WTC11 (cell line): ENCODE measurements at regions not wholly inside any gene's neighbourhood (a gene's known extent, or its start where the extent isn't known, plus 50 kb on each side); places are given as distances from the start of the nearest gene placed in this dataset.

Source experiments
- ATAC-seq: fragments of 200-7000 bp; cut with Tn5 transposase; 2 replicates; pipeline ENCODE4 v1.10.0; 2021; ENCODE audit warnings: mild to moderate bottlenecking, moderate library complexity
- CTCF ChIA-PET: fragments of 300-600 bp; sonication (Branson Sonifier 250); formaldehyde crosslinking; loops from one replicate; lab custom pipeline; 2021; ENCODE audit warnings: antibody characterized with exemption; lab: Charles Lee
- POLR2A ChIA-PET: fragments of 350-600 bp; sonication (Branson Sonifier 250); formaldehyde crosslinking; loops from one replicate; lab custom pipeline; 2021; ENCODE audit warnings: antibody characterized with exemption; lab: Charles Lee
- DNase-seq: peaks from one replicate; pipeline ENCODE4 v3.0.0; 2021; ENCODE audit warnings: low spot score
- H3K27ac Mint-ChIP-seq: 2 replicates; pipeline ENCODE4 v1.8.0; 2021; ENCODE audit warnings: mixed read lengths
- H3K27me3 Mint-ChIP-seq: 2 replicates; pipeline ENCODE4 v1.8.0; 2021; ENCODE audit warnings: low read depth, mild to moderate bottlenecking, moderate library complexity, mixed read lengths
- H3K36me3 Mint-ChIP-seq: 2 replicates; pipeline ENCODE4 v1.8.0; 2021; ENCODE audit warnings: mixed read lengths
- H3K4me1 Mint-ChIP-seq: 2 replicates; pipeline ENCODE4 v1.8.0; 2022; ENCODE audit warnings: mixed read lengths
- H3K4me3 Mint-ChIP-seq: 2 replicates; pipeline ENCODE4 v1.8.0; 2021; ENCODE audit warnings: mild to moderate bottlenecking, moderate library complexity, mixed read lengths
- H3K9me3 Mint-ChIP-seq: 2 replicates; pipeline ENCODE4 v1.8.0; 2021; ENCODE audit warnings: mixed read lengths
- CBFB ChIP-seq: sonication (generic); formaldehyde crosslinking; IDR thresholded peaks from 2 replicates; pipeline ENCODE4 v1.8.1; 2022; ENCODE audit warnings: mild to moderate bottlenecking, low read depth, missing genetic modification reagents
- ELF4 ChIP-seq: sonication (generic); formaldehyde crosslinking; IDR thresholded peaks from 2 replicates; pipeline ENCODE4 v1.8.1; 2022; ENCODE audit warnings: low read depth, mild to moderate bottlenecking, moderate library complexity, missing genetic modification reagents
- EMX1 ChIP-seq: fragments of 250-450 bp; sonication (Bioruptor Pico); IDR thresholded peaks from 2 replicates; pipeline ENCODE4 v1.8.0; 2021; ENCODE audit warnings: mild to moderate bottlenecking
- JAZF1 ChIP-seq: fragments of 250-450 bp; sonication (Bioruptor Pico); IDR thresholded peaks from 2 replicates; pipeline ENCODE4 v1.9.0; 2021; ENCODE audit warnings: moderate library complexity, mild to moderate bottlenecking, inconsistent platforms
- KAT7 ChIP-seq: sonication (generic); formaldehyde crosslinking; IDR thresholded peaks from 2 replicates; pipeline ENCODE4 v1.8.1; 2023; ENCODE audit warnings: missing genetic modification reagents, mild to moderate bottlenecking, borderline replicate concordance
- MYBL2 ChIP-seq: sonication (generic); formaldehyde crosslinking; IDR thresholded peaks from 2 replicates; pipeline ENCODE4 v1.8.1; 2023; ENCODE audit warnings: mild to moderate bottlenecking, moderate library complexity, missing genetic modification reagents
- NR2C2 ChIP-seq: sonication (generic); formaldehyde crosslinking; IDR thresholded peaks from 2 replicates; pipeline ENCODE4 v1.8.0; 2022; ENCODE audit warnings: mild to moderate bottlenecking, missing genetic modification reagents
- TEAD4 ChIP-seq: sonication (generic); formaldehyde crosslinking; IDR thresholded peaks from 2 replicates; pipeline ENCODE4 v1.8.0; 2022; ENCODE audit warnings: mild to moderate bottlenecking, missing genetic modification reagents
- ZNF263 ChIP-seq: sonication (generic); formaldehyde crosslinking; IDR thresholded peaks from 2 replicates; pipeline ENCODE4 v1.8.1; 2022; ENCODE audit warnings: low read depth, mild to moderate bottlenecking, moderate library complexity, missing genetic modification reagents
- ZNF396 ChIP-seq: fragments of 250-450 bp; sonication (Bioruptor Pico); IDR thresholded peaks from 2 replicates; pipeline ENCODE4 v1.8.0; 2021; ENCODE audit warnings: mild to moderate bottlenecking, moderate library complexity, borderline replicate concordance
- TF ChIP-seq, protein P1 (sequence below): sonication (generic); formaldehyde crosslinking; IDR thresholded peaks from 2 replicates; pipeline ENCODE4 v1.8.0; 2022; ENCODE audit warnings: mild to moderate bottlenecking, missing genetic modification reagents
- TF ChIP-seq, protein P2 (sequence below): sonication (generic); formaldehyde crosslinking; IDR thresholded peaks from 2 replicates; pipeline ENCODE4 v1.8.1; 2023; ENCODE audit warnings: mild to moderate bottlenecking, moderate library complexity, missing genetic modification reagents
- TF ChIP-seq, protein P3 (sequence below): fragments of 250-450 bp; sonication (Bioruptor Pico); IDR thresholded peaks from 2 replicates; pipeline ENCODE4 v2.1.2; 2022; ENCODE audit warnings: mild to moderate bottlenecking, moderate library complexity
- TF ChIP-seq, protein P4 (sequence below): sonication (generic); formaldehyde crosslinking; IDR thresholded peaks from 2 replicates; pipeline ENCODE4 v1.8.0; 2023; ENCODE audit warnings: missing genetic modification reagents
- TF ChIP-seq, protein P5 (sequence below): fragments of 250-450 bp; sonication (Bioruptor Pico); conservative IDR thresholded peaks from 2 replicates; pipeline ENCODE4 v1.9.0; 2021; ENCODE audit warnings: mild to moderate bottlenecking
- TF ChIP-seq, protein P6 (sequence below): sonication (generic); formaldehyde crosslinking; IDR thresholded peaks from 2 replicates; pipeline ENCODE4 v1.8.0; 2022; ENCODE audit warnings: mild to moderate bottlenecking, missing genetic modification reagents
- TF ChIP-seq, protein P7 (sequence below): sonication (generic); formaldehyde crosslinking; IDR thresholded peaks from 2 replicates; pipeline ENCODE4 v1.8.1; 2023; ENCODE audit warnings: mild to moderate bottlenecking, missing genetic modification reagents
- TF ChIP-seq, protein P8 (sequence below): sonication (generic); formaldehyde crosslinking; IDR thresholded peaks from 2 replicates; pipeline ENCODE4 v1.8.1; 2022; ENCODE audit warnings: mild to moderate bottlenecking, missing genetic modification reagents, moderate library complexity, borderline replicate concordance

DNA sequence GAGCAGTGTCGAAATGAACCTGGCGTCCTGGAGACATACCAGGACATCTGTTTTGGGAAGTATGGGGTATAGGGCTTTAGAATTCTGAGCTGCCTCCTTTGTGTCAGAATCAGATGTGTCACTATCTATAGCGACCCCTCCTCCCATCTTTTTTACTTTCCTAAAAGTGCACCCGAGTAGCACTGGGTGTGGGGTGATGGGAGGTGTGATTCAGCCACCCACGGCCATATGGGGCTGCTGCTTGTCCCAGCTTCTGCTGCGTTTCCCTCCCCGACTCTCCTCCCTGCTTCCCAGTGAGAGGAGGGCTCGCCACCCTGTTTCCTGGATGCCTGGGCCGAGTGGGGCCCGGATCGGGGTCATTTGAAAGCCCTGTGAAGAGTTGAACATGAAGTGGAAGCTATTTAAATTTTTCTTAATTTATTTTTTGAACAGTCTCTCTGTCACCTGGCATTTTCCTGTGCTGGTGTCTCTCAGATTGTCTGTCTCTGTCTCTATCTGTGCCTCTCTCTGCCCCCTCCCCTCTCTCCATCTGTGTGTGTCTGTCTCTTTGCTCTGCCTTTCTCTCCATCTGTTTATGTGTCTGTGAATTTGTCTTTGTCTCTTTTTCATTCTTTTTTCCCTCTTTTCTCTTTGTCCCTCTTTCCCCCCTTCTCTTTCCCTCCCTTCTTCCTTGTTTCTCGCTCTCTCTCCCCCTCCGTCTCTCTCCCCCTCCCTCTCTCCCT lies 638.8 kb upstream of the EEF2KMT start (continued):
- TF ChIP-seq, protein P1, sequence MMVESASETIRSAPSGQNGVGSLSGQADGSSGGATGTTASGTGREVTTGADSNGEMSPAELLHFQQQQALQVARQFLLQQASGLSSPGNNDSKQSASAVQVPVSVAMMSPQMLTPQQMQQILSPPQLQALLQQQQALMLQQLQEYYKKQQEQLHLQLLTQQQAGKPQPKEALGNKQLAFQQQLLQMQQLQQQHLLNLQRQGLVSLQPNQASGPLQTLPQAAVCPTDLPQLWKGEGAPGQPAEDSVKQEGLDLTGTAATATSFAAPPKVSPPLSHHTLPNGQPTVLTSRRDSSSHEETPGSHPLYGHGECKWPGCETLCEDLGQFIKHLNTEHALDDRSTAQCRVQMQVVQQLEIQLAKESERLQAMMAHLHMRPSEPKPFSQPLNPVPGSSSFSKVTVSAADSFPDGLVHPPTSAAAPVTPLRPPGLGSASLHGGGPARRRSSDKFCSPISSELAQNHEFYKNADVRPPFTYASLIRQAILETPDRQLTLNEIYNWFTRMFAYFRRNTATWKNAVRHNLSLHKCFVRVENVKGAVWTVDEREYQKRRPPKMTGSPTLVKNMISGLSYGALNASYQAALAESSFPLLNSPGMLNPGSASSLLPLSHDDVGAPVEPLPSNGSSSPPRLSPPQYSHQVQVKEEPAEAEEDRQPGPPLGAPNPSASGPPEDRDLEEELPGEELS (CRISPR knock-in tag) = no peak
- TF ChIP-seq JAZF1 (CRISPR knock-in tag) = no peak
- TF ChIP-seq, protein P2, sequence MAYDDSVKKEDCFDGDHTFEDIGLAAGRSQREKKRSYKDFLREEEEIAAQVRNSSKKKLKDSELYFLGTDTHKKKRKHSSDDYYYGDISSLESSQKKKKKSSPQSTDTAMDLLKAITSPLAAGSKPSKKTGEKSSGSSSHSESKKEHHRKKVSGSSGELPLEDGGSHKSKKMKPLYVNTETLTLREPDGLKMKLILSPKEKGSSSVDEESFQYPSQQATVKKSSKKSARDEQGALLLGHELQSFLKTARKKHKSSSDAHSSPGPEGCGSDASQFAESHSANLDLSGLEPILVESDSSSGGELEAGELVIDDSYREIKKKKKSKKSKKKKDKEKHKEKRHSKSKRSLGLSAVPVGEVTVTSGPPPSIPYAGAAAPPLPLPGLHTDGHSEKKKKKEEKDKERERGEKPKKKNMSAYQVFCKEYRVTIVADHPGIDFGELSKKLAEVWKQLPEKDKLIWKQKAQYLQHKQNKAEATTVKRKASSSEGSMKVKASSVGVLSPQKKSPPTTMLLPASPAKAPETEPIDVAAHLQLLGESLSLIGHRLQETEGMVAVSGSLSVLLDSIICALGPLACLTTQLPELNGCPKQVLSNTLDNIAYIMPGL (CRISPR knock-in tag) = no peak
- no peak for TF ChIP-seq ELF4 (CRISPR knock-in tag)
- TF ChIP-seq ZNF396 (CRISPR knock-in tag) = no peak
- TF ChIP-seq, protein P3, sequence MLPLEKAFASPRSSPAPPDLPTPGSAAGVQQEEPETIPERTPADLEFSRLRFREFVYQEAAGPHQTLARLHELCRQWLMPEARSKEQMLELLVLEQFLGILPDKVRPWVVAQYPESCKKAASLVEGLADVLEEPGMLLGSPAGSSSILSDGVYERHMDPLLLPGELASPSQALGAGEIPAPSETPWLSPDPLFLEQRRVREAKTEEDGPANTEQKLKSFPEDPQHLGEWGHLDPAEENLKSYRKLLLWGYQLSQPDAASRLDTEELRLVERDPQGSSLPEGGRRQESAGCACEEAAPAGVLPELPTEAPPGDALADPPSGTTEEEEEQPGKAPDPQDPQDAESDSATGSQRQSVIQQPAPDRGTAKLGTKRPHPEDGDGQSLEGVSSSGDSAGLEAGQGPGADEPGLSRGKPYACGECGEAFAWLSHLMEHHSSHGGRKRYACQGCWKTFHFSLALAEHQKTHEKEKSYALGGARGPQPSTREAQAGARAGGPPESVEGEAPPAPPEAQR (CRISPR knock-in tag) = no peak
- no peak for TF ChIP-seq EMX1 (CRISPR knock-in tag)
- no peak for TF ChIP-seq KAT7 (CRISPR knock-in tag)
- no peak for TF ChIP-seq MYBL2 (CRISPR knock-in tag)
- no peak for TF ChIP-seq TEAD4 (CRISPR knock-in tag)

DNA sequence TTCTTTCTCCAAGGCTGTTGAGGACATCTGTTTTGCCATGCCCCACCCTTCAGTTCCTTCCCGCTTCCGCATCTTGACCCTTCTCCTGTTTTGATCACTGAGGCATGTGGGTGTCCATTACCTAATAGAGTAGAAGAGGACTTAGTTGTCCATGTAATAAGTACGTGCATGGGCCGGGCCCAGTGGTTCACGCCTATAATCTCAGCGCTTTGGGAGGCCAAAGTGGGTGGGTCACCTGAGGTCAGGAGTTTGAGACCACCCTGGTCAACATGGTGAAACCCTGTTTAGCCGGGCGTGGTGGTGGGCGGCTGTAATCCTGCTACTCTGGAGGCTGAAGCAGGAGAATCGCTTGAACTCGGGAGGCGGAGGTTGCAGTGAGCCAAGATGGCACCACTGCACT lies 637.8 kb upstream of the EEF2KMT start:
- TF ChIP-seq, protein P4, sequence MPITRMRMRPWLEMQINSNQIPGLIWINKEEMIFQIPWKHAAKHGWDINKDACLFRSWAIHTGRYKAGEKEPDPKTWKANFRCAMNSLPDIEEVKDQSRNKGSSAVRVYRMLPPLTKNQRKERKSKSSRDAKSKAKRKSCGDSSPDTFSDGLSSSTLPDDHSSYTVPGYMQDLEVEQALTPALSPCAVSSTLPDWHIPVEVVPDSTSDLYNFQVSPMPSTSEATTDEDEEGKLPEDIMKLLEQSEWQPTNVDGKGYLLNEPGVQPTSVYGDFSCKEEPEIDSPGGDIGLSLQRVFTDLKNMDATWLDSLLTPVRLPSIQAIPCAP = no peak
- TF ChIP-seq, protein P5, sequence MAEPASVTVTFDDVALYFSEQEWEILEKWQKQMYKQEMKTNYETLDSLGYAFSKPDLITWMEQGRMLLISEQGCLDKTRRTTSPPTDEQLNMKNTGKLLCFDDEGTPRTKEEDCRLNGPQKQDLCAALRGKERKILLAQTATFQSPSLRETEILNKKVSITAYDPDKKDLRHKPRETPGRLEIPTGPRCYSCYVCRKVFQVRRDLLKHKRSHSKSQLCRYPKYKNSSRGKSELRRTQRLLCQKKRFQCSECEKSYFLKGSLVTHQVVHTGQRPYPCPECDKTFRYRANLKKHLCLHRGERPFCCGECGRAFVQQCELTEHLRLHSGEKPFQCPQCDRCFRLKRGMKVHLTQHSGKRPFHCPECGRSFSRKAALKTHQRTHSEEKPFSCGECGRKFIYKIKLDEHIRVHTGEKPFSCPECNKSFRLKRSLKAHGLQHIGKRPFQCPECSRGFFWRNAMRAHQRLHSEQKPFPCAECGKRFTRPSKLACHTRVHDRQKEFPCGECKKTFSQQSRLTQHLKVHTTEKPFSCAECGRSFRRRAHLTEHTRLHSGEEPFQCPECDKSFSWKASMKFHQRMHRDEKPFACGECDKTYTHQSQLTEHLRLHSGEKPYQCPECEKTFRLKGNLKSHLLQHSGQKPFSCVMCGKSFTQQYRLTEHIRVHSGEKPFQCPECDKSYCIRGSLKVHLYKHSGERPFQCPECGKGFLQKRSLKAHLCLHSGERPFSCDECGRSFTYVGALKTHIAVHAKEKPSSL (CRISPR knock-in tag) = no peak
- TF ChIP-seq CBFB (CRISPR knock-in tag) (no peak), ZNF263 (CRISPR knock-in tag) (no peak), NR2C2 (CRISPR knock-in tag) (no peak)
- TF ChIP-seq, protein P6, sequence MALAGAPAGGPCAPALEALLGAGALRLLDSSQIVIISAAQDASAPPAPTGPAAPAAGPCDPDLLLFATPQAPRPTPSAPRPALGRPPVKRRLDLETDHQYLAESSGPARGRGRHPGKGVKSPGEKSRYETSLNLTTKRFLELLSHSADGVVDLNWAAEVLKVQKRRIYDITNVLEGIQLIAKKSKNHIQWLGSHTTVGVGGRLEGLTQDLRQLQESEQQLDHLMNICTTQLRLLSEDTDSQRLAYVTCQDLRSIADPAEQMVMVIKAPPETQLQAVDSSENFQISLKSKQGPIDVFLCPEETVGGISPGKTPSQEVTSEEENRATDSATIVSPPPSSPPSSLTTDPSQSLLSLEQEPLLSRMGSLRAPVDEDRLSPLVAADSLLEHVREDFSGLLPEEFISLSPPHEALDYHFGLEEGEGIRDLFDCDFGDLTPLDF (CRISPR knock-in tag) = no peak
- TF ChIP-seq, protein P7, sequence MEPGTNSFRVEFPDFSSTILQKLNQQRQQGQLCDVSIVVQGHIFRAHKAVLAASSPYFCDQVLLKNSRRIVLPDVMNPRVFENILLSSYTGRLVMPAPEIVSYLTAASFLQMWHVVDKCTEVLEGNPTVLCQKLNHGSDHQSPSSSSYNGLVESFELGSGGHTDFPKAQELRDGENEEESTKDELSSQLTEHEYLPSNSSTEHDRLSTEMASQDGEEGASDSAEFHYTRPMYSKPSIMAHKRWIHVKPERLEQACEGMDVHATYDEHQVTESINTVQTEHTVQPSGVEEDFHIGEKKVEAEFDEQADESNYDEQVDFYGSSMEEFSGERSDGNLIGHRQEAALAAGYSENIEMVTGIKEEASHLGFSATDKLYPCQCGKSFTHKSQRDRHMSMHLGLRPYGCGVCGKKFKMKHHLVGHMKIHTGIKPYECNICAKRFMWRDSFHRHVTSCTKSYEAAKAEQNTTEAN (CRISPR knock-in tag) = no peak
- TF ChIP-seq, protein P8, sequence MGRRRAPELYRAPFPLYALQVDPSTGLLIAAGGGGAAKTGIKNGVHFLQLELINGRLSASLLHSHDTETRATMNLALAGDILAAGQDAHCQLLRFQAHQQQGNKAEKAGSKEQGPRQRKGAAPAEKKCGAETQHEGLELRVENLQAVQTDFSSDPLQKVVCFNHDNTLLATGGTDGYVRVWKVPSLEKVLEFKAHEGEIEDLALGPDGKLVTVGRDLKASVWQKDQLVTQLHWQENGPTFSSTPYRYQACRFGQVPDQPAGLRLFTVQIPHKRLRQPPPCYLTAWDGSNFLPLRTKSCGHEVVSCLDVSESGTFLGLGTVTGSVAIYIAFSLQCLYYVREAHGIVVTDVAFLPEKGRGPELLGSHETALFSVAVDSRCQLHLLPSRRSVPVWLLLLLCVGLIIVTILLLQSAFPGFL = no peak
- no peaks in the 10 kb centered on the region for H3K4me1 Mint-ChIP-seq
- peaks cover 65% of the 10 kb centered on the region for H3K36me3 Mint-ChIP-seq
- no peak for DNase-seq
- POLR2A ChIA-PET = no interaction called here
- ATAC-seq = no peak
- H3K9me3 Mint-ChIP-seq = peaks cover 31% of the 10 kb centered on the region
- H3K27me3 Mint-ChIP-seq = peaks cover 3% of the 10 kb centered on the region
- no peak overlapping the region for H3K4me3 Mint-ChIP-seq
- no peak overlapping the region for H3K27ac Mint-ChIP-seq
- CTCF ChIA-PET = no interaction called here
